Kidney capillary endothelial cell (primary cell): ENCODE measurements at regions not wholly inside any gene's neighbourhood (a gene's known extent, or its start where the extent isn't known, plus 50 kb on each side); places are given as distances from the start of the nearest gene placed in this dataset.
"Not testable (repeated sequence)": the region's sequence is repeated elsewhere in the genome, so short reads cannot be mapped to it uniquely, and the experiment has no call there.

Experiments used
- DNase-seq: peaks from one replicate; pipeline ENCODE4 v3.0.0-alpha.2; 2018; ENCODE audit warnings: low spot score

DNA sequence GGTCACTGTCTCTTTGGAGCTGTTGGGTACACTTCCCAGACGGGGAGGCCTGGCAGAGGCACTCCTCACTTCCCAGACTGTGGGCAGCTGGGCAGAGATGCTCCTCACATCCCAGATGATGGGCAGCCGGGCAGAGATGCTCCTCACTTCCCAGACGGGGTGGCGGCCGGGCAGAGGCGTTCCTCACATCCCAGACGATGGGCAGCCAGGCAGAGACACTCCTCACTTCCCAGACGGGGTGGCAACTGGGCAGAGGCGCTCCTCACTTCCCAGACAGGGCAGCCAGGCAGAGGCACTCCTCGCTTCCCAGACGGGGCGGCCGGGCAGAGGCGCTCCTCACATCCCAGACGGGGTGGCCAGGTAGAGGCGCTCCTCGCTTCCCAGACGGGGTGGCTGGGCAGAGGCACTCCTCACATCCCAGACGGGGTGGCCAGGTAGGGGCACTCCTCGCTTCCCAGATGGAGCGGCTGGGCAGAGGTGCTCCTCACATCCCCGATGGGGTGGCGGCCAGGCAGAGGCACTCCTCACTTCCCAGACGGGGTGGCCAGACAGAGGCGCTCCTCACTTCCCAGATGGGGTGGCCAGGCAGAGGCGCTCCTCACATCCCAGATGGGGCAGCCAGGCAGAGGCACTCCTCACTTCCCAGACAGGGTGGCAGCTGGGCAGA, 833.1 kb upstream of the RAG2 start:
- DNase-seq, result not testable (repeated sequence)

DNA sequence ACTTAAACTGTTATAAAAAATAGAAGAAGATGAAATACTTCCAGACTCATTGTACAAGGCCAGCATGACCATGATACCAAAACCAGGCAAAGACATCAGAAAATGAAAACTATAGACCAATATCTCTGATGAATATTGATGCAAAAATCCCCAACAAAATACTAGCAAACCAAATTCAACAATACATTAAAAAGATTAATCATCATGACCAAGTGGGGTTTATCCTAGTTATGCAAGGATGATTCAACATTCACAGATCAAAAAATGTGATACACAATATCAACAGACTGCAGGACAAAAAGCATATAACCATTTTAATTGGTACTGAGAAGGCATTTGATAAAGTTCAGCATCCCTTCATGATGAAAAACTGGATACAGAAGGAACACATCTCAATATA, 824.5 kb upstream of the RAG2 start:
- no peak for DNase-seq

- no peak for DNase-seq
These were observed 813.3 kb upstream of the RAG2 start for GRCh38 chr11:37411289-37411688.

DNA sequence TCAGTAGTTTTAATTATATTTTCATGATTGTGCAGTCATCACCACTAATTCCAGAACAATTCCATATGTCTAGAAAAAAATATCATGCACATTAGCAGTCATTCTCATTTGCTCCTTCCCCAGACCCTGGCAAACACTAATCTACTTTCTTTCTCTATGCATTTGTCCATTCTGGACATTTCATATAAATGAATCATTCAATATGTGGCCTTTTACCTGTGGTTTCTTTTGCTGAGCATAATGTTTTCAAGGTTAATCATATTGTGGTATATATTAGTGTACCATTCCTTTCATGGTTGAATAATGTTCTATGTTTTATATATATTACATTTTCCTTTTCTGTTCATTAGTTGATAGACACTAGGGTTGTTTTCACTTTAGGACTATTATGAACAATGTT, 811.1 kb upstream of the RAG2 start:
- no peak for DNase-seq

DNA sequence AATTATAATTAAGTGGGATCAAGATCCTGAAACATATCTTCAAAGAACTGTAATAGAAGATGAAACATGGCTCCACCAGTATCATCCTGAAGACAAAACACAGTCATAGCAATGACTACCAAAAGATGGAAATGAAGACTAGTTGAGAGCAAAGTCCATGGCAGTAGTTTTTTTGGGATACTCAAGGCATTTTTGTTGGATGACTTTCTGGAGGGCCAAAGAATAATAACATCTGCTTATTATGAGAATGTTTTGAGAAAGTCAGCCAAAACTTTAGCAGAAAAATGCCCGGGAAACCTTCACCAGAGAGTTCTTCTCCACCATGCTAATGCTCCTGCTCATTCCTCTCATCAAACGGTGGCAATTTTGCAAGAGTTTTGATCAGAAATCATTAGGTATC, 809.4 kb upstream of the RAG2 start:
- DNase-seq, result no peak

DNA sequence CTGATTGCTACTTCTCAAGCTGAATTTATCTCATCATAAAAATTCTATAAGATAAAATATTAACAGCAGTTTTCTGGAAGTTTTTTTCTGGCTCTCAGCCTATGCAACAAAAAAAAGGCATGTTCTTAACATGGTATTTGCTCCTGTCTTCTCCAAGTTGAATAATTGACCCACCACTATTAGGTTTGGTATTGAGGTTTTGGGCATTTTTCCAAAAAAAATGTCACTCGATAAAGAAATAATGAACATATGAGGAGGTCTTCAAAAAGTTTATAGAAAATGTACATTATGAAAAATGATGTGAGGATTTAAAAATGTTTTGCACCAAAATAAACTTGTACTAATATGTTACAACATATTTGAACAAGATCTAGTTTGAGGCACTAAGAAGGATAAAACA, 808.6 kb upstream of the RAG2 start:
- no peak for DNase-seq

GRCh38 chr11:37404231-37404630, 806.2 kb upstream of the RAG2 start:
- no peak for DNase-seq

DNA sequence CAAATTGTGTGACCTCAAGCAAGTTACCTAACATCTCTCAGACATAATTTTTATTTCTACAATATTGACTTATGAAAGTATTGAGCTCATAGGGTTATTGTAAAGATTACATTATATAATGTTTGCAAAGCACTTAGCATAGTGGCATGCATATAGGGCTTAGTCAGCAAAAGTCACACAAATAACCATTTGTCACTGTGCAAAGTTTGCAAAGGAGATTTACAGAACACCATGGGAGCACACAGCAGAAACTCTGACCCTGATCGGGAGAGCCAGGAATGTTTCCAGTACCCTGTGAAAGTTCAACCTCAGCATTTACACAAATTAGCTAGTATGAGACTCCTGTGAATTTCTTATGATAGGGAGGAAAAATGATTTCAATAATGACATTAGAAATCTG, 804.6 kb upstream of the RAG2 start:
- DNase-seq, result no peak

GRCh38 chr11:37394236-37394870, 796.3 kb upstream of the RAG2 start:
- no peak for DNase-seq

DNA sequence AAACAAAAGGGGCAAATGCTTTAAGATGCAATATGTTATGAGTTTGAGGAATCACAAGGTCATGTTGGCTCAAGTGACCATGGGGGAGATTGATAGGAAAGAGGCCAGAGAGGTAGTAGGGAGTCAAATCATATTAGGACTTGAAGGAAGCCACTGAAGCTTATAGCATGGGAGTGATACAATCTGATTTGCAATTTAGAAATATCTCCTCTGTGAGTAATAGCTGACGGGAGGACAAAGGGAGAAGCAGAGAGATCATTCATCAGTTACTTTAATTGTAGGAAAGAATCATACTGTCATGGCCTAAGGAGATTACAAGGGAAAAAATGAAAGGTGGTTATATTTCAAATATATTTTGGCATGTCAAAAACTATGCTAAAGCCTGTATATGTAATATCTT, 793.6 kb upstream of the RAG2 start:
- no peak for DNase-seq

- DNase-seq, result no peak
These were observed 792.6 kb upstream of the RAG2 start for GRCh38 chr11:37390576-37391083.

GRCh38 chr11:37378958-37379357, 780.9 kb upstream of the RAG2 start:
- no peak for DNase-seq

DNA sequence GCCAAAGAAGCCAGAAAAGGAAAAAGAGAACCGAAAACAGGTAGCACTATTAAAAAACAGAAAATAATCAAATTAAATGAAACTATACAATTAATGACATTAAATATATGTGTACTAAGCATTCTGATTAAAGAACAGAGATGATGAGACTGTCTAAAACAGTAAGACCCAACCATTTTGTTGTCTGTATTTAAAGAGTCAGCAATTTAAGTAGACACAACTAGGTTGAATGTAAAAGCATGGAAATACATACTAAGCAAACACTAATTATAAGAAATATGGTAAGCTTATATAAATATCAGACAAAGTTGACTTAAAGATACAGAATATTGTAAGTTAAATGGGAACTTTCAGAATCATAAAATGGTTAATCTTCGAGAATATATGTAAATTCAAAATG, 774.6 kb upstream of the RAG2 start:
- DNase-seq, result no peak

DNA sequence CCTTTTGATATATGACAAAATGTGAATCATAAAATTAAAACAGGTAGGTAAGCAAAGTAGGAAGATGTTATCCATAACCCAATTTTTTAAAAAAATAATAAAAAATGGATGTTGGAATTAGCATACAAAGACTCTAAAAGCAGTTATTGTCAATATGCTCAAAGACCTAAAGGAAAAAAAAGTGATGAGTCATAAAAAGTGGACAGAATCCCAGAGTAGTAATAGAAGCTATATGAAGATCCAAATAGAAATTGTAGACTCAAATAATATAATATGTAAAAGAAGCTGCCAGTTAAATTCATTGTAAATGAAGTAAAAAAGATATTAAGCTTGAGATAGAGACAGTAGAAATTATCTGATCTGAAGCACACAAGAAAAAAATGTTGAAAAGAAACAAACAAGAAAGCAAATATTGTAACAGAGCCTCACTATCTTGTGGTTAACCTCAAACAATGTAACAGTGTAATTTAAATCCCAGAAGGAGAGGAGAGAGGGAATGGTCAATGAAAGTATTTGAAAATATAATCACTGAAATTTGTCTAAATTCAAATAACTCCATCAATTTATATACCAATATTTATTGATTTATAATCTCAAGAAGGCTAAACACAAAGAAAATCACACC, 773.4 kb upstream of the RAG2 start:
- no peak for DNase-seq

DNA sequence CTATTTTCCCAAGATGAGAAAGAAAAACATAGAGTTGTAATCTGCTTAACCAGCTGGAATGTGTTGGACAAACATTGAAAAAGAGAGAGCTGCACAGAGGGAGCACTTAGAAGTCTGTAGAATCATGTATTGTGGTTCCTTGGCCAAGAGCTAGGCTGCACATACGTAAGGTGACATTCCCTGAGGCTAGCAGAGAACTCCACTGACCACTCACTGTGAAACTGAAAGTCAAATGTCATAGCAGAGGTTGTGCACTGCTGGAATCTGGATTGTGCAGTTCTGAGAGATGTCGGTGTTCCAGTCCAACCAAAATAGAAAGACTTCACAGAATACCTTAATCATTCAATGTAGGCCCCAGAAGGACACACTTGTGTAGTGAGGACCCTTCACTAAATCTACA, 772.8 kb upstream of the RAG2 start:
- no peak for DNase-seq

DNA sequence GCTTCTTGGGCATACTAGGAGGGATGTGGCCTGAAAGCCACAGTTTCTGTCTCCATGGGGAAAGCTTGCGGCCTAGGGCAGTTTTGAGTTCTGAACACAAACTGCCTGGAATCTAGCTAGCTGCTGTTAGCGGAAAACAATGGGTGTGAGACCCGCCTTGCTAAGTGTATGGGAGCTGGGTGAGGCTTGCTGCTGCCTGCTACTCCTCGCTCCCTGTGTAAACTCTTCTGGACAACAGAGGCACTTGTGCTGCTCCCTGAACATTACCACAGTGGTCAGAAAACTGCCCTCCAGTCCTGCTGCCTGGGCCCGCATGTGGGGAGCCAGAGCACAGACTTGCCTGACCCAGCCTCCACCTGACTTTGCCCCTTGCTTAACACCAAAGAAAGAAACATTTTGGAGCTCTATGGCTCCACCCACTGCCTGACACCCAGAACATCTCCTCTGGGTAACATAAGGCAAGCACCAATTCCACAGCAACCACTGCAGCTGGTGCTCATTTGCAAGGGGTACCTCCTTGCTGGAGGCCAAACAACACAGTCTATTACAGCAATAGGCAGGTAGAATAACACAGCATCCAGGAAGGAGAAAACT, 766.3 kb upstream of the RAG2 start:
- no peak for DNase-seq

GRCh38 chr11:37353192-37353591, 755.2 kb upstream of the RAG2 start:
- DNase-seq, result no peak

DNA sequence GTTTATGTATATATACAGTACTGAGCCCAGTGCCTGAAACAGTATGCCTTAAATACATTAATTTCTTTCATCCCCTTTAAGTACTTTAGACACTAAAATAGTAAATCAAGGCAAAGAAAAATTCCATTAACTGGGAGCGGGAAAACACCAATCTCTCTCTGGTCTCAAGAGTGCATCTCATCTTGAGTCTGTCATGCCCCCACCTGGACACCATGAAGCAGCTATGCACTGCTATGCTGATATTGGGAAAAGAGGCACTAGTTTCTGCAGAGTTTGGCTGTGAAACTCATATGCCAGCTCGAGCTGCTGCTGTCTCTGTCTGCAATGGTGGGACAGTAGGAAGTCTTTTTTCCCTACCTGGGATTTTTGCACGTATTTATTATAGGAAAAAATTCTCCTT, 754.4 kb upstream of the RAG2 start:
- no peak for DNase-seq

DNA sequence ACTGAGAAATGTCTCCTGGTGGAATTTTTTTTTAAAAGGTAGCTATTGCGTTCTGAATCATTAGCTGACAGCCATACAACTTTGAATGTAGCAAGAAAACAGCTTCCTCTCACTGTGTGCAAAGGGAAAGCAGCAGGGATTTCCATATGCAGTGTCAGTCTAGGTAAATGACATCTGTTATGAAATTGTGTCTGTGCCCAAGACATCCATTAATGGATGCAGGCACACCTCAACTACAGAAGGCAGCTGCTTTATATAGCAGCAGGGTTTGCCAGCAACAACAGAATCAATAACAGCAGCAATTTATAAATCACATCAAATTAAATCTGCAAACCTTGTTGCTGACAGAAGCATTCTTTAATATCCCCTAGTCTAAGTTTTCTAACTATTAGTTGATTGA, 745.3 kb upstream of the RAG2 start:
- DNase-seq, result no peak

- DNase-seq, result no peak
These were observed 738.4 kb upstream of the RAG2 start for GRCh38 chr11:37336401-37336800.

DNA sequence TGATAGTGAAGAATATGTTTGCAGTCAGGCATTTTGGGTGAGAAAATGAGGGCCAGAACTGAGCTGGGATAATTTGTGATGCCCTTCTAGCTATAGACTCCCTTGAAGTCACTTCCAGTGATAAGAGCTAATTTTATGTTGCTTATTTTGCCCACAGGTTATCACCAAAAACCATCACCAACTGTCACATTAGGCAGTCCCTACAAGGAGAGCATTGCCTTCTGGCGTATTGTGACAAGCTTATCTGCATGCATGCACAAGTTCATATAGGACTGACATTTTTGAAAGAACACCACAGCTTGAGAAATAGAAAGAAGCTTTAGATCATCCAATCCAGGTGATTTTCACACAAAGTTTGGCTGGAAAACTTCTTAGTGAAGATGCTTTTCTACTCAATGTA, 735.3 kb upstream of the RAG2 start:
- DNase-seq, result no peak

DNA sequence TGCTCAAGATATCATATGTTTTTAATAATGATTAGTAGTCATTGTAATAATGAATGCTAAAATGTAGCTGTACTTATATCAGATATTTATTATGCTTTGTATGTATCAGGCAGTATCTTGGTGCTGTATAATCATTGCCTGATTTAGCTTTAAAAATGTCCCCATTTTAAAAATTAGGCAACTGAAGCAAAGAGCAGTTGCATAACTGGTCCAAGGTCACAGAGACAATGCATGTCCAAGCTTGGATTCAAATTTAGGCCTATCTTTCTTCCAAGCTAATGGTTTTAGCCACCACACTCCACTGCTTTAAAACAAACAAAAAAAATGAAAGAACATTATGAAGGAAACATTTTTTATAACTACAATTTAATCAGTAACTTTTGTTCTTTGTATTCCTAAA, 725.8 kb upstream of the RAG2 start:
- no peak for DNase-seq
